HL-60 (cell line): ENCODE measurements at regions not wholly inside any gene's neighbourhood (a gene's known extent, or its start where the extent isn't known, plus 50 kb on each side); places are given as distances from the start of the nearest gene placed in this dataset.

Experiments used
- POLR2AphosphoS5 ChIP-seq: IDR thresholded peaks from 2 replicates; pipeline ENCODE4 v1.6.1; 2012; ENCODE audit warnings: low read depth
- TF ChIP-seq, protein P1 (sequence below): IDR thresholded peaks from one replicate; pipeline ENCODE4 v1.5.1; 2011; ENCODE audit warnings: low read length, control low read depth, inconsistent platforms; ENCODE audit not compliant: insufficient read depth
- TF ChIP-seq, protein P2 (sequence below): IDR thresholded peaks from 2 replicates; pipeline ENCODE4 v1.6.1; 2012; ENCODE audit warnings: low read depth; ENCODE audit not compliant: insufficient replicate concordance

DNA sequence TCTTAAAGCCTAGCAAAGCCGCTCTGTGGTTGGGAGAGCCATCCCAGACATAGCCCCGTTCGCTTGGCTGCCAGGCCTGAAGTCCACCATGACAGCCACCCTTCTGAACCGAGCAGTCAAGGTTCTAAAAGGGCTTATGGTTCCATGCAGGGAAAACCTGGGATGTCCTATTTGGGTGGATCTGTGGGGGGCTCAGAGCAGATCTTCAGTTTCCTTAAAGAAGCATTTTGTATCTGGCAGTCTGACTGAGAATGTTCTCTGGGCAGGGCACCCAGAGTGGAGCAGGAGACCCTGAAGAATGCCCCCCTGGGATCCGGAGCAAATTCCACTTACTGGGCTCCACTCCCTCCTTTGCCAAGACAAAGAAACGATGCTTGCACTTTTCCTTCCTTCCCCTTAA is 127.2 kb downstream of the IRX5 start:
- TF ChIP-seq, protein P1, sequence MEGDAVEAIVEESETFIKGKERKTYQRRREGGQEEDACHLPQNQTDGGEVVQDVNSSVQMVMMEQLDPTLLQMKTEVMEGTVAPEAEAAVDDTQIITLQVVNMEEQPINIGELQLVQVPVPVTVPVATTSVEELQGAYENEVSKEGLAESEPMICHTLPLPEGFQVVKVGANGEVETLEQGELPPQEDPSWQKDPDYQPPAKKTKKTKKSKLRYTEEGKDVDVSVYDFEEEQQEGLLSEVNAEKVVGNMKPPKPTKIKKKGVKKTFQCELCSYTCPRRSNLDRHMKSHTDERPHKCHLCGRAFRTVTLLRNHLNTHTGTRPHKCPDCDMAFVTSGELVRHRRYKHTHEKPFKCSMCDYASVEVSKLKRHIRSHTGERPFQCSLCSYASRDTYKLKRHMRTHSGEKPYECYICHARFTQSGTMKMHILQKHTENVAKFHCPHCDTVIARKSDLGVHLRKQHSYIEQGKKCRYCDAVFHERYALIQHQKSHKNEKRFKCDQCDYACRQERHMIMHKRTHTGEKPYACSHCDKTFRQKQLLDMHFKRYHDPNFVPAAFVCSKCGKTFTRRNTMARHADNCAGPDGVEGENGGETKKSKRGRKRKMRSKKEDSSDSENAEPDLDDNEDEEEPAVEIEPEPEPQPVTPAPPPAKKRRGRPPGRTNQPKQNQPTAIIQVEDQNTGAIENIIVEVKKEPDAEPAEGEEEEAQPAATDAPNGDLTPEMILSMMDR, result no peak
- no peak for TF ChIP-seq POLR2AphosphoS5
- TF ChIP-seq, protein P2, sequence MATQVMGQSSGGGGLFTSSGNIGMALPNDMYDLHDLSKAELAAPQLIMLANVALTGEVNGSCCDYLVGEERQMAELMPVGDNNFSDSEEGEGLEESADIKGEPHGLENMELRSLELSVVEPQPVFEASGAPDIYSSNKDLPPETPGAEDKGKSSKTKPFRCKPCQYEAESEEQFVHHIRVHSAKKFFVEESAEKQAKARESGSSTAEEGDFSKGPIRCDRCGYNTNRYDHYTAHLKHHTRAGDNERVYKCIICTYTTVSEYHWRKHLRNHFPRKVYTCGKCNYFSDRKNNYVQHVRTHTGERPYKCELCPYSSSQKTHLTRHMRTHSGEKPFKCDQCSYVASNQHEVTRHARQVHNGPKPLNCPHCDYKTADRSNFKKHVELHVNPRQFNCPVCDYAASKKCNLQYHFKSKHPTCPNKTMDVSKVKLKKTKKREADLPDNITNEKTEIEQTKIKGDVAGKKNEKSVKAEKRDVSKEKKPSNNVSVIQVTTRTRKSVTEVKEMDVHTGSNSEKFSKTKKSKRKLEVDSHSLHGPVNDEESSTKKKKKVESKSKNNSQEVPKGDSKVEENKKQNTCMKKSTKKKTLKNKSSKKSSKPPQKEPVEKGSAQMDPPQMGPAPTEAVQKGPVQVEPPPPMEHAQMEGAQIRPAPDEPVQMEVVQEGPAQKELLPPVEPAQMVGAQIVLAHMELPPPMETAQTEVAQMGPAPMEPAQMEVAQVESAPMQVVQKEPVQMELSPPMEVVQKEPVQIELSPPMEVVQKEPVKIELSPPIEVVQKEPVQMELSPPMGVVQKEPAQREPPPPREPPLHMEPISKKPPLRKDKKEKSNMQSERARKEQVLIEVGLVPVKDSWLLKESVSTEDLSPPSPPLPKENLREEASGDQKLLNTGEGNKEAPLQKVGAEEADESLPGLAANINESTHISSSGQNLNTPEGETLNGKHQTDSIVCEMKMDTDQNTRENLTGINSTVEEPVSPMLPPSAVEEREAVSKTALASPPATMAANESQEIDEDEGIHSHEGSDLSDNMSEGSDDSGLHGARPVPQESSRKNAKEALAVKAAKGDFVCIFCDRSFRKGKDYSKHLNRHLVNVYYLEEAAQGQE, result no peak
